EH (cell line): ENCODE measurements at regions not wholly inside any gene's neighbourhood (a gene's known extent, or its start where the extent isn't known, plus 50 kb on each side); places are given as distances from the start of the nearest gene placed in this dataset.

Experiments
- DNase-seq: peaks from one replicate; pipeline ENCODE4 v3.0.0-alpha.2; 2015; ENCODE audit warnings: low read depth

GRCh38 chr2:195498176-195498575, 158.8 kb upstream of the SLC39A10 start:
- peak; percentile 48 for DNase-seq

DNA sequence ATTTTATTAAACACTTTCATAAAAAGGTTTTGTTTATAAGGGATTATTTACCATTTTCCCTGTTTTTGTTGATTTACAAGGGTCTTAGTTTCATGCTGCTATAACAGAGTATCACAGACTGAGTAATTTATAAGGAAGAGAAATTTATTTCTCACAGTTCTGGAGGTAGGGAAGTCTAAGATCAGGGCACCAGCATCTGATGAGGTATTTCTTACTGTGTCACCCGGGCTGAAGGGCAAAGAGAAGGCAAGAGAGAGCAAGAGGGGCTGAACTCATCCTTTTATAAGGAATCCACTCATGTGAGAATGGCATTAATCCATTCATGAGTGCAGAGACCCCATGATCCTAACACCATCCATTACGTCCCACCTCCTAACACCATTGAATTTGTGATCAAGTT, 160.0 kb upstream of the SLC39A10 start:
- DNase-seq, result no peak

- DNase-seq, result no peak
These were observed 161.1 kb upstream of the SLC39A10 start for GRCh38 chr2:195495966-195496365.

DNA sequence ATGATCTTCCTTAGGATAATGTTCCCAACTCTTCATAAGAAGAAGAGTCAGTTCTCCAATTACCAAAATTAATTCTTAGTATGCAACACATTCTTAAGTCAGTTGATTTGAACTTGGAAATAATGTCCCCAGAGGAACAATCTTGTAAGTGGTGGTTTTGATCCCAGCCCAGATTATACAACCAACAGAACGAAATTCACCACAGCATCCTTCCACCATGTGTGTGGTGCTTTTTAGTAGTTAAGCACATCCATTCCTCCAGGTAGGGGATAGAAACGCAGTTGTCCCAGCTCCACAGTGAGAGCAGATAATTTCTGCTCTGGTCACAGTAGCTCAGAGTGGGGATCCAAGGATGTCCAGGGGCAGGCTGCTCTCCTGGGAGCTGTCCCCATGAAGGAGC, 161.7 kb upstream of the SLC39A10 start:
- DNase-seq, result no peak

- DNase-seq, result peak; percentile 29
These were observed 162.6 kb upstream of the SLC39A10 start for GRCh38 chr2:195494451-195494850.

DNA sequence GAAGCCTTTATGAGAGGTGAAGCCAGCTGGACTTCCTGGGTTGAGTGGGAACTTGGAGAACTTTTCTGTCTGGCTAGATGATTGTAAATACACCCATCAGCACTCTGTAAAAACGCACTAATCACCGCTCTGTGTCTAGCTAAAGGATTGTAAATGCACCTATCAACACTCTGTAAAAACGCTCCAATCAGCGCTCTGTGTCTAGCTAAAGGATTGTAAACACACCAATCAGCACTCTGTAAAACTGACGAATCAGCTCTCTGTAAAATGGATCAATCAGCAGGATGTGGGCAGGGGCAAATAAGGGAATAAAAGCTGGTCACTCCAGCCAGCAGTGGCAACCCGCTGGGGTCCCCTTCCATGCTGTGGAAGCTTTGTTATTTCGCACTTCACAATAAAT, 163.6 kb upstream of the SLC39A10 start:
- no peak for DNase-seq

DNA sequence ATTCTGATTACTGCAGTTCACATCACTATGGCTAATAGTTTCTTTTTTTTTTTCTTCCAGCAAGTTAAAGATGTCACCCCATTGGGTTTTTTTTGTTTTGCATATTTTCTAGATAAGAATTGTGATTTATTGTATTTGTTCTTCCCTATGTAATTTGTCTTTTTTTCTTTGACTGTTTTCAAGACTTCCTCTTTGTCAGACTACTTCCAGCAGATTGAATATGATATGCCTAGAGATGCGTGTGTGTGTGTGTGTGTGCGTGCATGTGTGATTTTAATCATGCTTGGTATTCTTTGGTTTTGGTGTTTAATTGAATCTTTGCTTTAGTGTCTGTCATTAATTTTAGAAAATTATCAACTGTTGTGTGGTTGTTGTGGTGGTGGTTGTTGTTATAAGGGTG, 166.7 kb upstream of the SLC39A10 start:
- DNase-seq, result no peak

GRCh38 chr2:195489101-195489500, 167.9 kb upstream of the SLC39A10 start:
- DNase-seq, result peak; percentile 35

DNA sequence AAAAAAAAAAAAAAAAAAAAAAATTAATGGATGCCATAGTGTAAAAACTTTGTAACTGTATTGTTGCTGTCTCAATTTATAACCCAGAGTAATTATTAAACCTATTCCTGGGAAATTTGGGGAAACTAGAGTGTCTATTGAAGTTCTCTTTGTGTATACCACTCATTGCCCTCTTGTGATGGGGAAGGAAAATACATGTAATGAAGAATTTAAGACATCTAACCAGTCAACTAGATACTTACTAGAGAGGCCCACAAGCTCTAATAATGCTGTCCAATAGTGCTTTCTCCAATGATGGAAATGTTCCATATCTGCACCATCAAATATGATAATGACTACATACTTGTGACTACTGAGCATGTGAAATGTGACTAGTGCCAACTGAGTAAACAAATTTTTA, 168.5 kb upstream of the SLC39A10 start:
- peak; percentile 23 for DNase-seq

DNA sequence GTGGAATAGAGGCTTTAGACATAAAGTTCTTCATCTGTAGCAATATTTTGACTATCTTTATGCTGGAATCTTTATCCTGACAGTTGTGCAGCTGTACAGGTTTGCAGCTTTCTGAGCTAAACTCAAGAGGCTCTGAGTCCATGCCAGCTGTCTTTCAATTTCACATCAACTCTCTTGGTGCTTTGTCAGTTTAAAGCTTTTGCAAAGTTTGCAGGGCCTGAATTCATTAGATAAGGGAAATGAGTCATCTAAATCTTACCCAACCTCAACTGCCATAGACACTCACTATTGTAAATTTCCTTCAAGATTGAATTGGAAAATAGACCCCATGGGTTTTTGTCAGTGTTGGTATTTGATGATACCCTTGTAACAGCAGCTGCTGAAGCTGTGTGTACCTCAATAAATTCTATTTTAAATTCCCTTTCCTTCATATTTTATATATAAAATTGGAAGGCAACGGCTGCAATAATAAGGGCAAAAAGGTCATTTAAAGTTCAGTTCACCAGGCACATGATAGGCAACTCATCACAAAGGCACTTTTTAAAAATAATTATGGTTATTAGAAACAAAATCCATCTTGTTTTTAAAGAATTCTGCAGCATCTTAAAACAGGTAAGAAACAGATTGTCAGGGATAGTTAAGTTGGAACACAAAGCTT, 169.9 kb upstream of the SLC39A10 start:
- peak; percentile 78 for DNase-seq

GRCh38 chr2:195486520-195486919, 170.5 kb upstream of the SLC39A10 start:
- no peak for DNase-seq

DNA sequence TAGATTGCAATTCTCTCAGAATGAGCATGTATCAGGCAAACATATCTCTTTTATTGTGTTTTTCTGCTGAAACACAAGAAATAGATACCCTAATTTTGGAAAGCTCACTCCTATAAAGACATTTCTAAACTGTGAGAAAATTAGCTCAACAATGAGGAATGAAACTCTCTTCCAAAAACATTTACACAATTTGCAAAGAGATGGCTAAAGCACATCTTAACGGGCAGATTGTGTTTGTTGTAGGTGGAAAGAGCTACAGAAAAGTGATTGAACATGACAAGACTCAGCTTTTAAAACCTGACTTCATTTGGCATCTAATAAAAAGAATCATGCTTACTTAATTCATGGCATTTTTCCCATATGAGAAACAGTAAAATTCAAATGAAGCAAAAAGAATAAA, 175.0 kb upstream of the SLC39A10 start:
- peak; percentile 57 for DNase-seq

GRCh38 chr2:195480121-195480520, 176.9 kb upstream of the SLC39A10 start:
- DNase-seq, result no peak

- no peak for DNase-seq
These were observed 177.6 kb upstream of the SLC39A10 start for GRCh38 chr2:195479407-195479806.

GRCh38 chr2:195477996-195478382, 179.0 kb upstream of the SLC39A10 start:
- DNase-seq, result no peak

DNA sequence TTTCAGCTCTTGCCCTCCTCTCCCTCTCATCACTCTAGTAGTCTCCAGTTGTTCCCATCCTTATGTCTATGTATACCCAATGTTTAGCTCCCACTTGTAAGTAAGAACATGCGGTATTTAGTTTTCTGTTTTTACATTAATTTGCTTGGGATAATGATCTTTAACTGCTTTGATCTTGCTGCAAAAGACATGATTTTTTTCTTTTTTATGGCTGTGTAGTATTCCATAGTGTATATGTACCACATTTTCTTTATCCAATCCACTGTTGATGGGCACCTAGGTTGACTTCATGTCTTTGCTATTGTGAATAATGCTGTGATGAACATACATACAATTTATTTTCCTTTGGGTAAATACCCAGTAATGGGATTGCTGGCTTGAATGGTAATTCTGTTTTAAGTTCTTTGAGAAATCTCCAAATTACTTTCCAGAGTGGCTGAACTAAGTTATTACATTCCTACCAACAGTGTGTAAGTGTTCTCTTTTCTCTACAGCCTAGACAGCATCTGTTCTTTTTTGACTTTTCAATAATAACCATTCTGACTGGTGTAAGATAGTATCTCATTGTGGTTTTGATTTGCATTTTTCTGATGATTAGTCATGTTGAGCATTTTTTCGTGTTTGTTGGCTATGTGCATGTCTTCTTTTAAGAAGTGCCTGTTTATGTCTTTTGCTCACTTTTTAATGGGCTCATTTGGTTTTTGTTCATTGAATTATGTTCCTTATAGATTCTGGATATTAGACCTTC, 179.6 kb upstream of the SLC39A10 start:
- DNase-seq, result peak; percentile 93

- DNase-seq, result no peak
These were observed 181.7 kb upstream of the SLC39A10 start for GRCh38 chr2:195475336-195475735.

GRCh38 chr2:195473862-195474261, 183.2 kb upstream of the SLC39A10 start:
- no peak for DNase-seq

GRCh38 chr2:195472501-195473234, 184.4 kb upstream of the SLC39A10 start:
- DNase-seq, result no peak

DNA sequence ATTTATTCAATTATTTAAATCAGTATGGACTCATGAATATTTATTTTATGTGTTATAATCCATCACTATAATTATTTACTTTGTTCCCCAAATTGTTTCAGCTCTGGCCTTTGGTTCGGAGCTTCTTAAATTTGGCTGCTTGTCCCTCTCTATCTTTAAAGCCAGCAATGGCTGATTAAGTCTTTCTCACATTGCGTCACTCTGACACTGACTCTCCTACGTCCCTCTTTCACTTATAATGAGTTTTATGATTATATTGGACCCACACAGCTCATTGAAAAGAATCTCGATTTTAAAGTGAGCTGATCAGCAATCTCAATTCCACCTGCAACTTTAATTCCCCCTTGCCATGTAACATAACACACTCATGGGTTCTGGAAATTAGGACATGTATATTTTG, 185.2 kb upstream of the SLC39A10 start:
- DNase-seq, result no peak

DNA sequence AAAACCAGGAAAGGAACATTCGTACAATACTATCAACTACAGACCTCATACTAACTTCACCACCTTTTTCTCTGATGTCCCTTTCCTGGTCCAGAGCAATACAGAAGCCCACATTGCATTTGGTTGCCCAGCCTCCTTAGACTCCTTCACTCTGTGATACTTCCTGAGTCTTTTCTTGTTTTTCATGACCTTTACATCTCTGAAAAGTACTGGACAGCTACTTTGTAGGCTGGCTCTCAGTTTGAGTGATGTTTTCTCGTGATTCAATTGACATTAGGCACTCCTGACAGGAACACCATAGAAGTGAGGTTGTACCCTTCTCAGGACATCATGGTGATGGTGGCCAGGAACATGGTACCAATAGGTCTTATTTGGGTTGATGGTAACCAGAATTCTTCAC, 185.9 kb upstream of the SLC39A10 start:
- no peak for DNase-seq

DNA sequence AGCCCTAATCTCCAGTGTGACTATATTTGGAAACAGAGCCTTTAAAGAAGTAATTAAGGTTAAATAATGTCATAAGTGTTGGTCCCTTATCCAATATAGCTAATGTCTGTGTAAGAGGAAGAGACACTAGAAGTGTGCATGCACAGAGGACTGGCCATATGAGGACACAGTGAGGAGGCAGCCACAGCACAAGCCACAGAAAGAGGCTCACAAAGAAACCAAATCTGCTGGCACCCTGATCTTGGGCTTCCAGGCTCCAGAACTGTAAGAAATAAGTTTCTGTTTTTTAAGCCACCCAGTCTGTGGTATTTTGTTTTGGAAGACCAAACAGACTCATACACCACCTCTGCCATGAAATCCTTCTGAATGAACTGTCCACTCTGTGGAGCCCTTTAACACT, 186.4 kb upstream of the SLC39A10 start:
- DNase-seq, result no peak

GRCh38 chr2:195468771-195469170, 188.3 kb upstream of the SLC39A10 start:
- DNase-seq, result no peak
